ENCODE measurements at regions not wholly inside any gene's neighbourhood (a gene's known extent, or its start where the extent isn't known, plus 50 kb on each side); places are given as distances from the start of the nearest gene placed in this dataset.
"Not testable (repeated sequence)": the region's sequence is repeated elsewhere in the genome, so short reads cannot be mapped to it uniquely, and the experiment has no call there.

GRCh38 chrX:96538104-96538725 lies 146.4 kb upstream of the DIAPH2 start:
- no peak for TF ChIP-seq CTCF (IDR thresholded peaks at IDR 0.05)
- CTCF ChIA-PET = no interaction called here
- POLR2A ChIA-PET = no interaction called here
- ATAC-seq (ENCODE audit: low read depth) = no peak
- no peaks in the 10 kb centered on the region for H3K36me3 Mint-ChIP-seq (ENCODE audit: low read depth)
- no peaks in the 10 kb centered on the region for H3K9me3 Mint-ChIP-seq
- no peak overlapping the region for H3K4me3 Mint-ChIP-seq
- no peaks in the 10 kb centered on the region for H3K4me1 Mint-ChIP-seq
- H3K27ac Mint-ChIP-seq = no peak overlapping the region
- H3K27me3 Mint-ChIP-seq = no peaks in the 10 kb centered on the region
- intact Hi-C loops (cut with micrococcal nuclease) = no loop called here
- no peak for DNase-seq

GRCh38 chrX:96540111-96540631 lies 144.5 kb upstream of the DIAPH2 start:
- ChIA-PET POLR2A (no interaction called here), CTCF (no interaction called here)
- H3K4me3 Mint-ChIP-seq = no peak overlapping the region
- no peak overlapping the region for H3K27ac Mint-ChIP-seq
- no peaks in the 10 kb centered on the region for H3K27me3 Mint-ChIP-seq
- intact Hi-C loops (cut with micrococcal nuclease) = no loop called here
- ATAC-seq (ENCODE audit: low read depth) = no peak
- H3K36me3 Mint-ChIP-seq (ENCODE audit: low read depth) = no peaks in the 10 kb centered on the region
- TF ChIP-seq CTCF (IDR thresholded peaks at IDR 0.05) = no peak
- no peak for DNase-seq
- H3K9me3 Mint-ChIP-seq = no peaks in the 10 kb centered on the region
- H3K4me1 Mint-ChIP-seq = no peaks in the 10 kb centered on the region

DNA sequence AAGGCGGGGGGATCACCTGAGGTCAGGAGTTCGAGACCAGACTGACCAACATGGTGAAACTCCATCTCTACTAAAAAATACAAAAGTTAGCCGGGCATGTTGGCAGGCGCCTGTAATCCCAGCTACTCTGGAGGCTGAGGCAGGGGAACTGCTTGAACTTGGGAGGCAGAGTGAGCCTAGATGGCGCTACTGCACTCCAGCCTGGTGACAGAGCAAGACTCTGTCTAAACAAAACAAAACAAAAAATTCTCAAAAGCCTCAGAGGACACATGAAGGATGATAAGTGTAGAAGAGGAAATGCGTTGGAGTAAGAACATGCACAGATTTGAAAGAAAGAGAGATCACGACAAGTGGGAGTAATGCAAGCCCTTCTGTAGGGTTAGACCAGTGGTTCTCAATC lies 138.4 kb upstream of the DIAPH2 start:
- ATAC-seq (ENCODE audit: low read depth); H3K9me3 Mint-ChIP-seq; H3K27me3 Mint-ChIP-seq; CTCF ChIA-PET; H3K4me3 Mint-ChIP-seq; POLR2A ChIA-PET; intact Hi-C loops (cut with micrococcal nuclease); DNase-seq; H3K36me3 Mint-ChIP-seq (ENCODE audit: low read depth); H3K4me1 Mint-ChIP-seq; H3K27ac Mint-ChIP-seq: not testable (repeated sequence)

DNA sequence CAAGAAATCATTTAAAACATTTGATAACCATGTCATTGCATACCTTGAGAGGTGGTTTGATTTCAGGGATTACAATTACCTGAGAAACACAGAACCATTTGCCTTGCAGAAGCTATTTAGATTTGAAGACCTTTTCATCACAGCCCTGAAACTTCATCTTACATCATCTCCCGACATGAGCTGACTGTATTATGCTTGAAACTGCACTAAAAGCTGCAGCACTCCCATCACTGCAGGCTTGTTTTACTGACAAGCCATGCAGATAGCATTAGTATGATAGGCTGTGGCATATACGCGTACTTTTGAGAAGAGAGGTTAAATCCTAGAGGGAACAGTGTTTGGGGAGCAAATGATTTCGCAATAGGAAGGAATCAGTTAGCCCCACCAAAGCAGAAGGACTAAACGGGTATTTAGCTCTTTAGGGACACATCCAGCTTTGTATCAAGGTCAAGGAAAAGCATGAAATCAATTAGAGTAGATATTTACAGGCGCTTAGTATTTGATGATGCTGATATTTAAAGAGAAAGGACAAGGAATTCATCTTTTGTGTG lies 133.2 kb upstream of the DIAPH2 start:
- intact Hi-C loops (cut with micrococcal nuclease) = no loop called here
- ATAC-seq (ENCODE audit: low read depth) = no peak
- POLR2A ChIA-PET = no interaction called here
- Mint-ChIP-seq H3K36me3 (ENCODE audit: low read depth) (no peaks in the 10 kb centered on the region), H3K4me3 (no peak overlapping the region), H3K27ac (no peak overlapping the region), H3K4me1 (no peaks in the 10 kb centered on the region), H3K27me3 (no peaks in the 10 kb centered on the region), H3K9me3 (no peaks in the 10 kb centered on the region)
- DNase-seq = no peak
- CTCF ChIA-PET = no interaction called here
- no peak for TF ChIP-seq CTCF (IDR thresholded peaks at IDR 0.05)

GRCh38 chrX:96556886-96557285 lies 127.8 kb upstream of the DIAPH2 start:
- no peaks in the 10 kb centered on the region for H3K4me1 Mint-ChIP-seq

DNA sequence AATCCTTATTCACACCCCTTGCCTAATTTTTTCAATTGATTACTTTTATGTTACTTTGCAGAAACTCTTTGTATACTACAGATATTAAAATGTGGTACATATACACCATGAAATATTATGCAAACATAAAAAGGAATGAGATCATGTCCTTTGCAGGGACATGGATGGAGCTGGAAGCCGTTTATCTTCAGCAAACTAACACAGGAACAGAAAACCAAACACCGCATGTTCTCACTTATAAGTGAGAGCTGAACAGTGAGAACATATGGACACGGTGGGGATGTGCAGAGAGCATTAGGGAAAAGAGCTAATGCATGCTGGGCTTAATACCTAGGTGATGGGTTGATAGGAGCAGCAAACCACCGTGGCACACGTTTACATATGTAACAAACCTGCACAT lies 123.5 kb upstream of the DIAPH2 start:
- H3K9me3 Mint-ChIP-seq; ATAC-seq (ENCODE audit: low read depth); DNase-seq; H3K27me3 Mint-ChIP-seq; H3K27ac Mint-ChIP-seq; intact Hi-C loops (cut with micrococcal nuclease); H3K36me3 Mint-ChIP-seq (ENCODE audit: low read depth); H3K4me1 Mint-ChIP-seq; H3K4me3 Mint-ChIP-seq; POLR2A ChIA-PET; CTCF ChIA-PET: not testable (repeated sequence)

More at GRCh38 chrX:96556886-96557285, 127.8 kb upstream of the DIAPH2 start:
- ChIA-PET POLR2A (no interaction called here), CTCF (no interaction called here)
- intact Hi-C loops (cut with micrococcal nuclease) = no loop called here
- ATAC-seq (ENCODE audit: low read depth) (no peak), DNase-seq (no peak)
- no peak overlapping the region for H3K4me3 Mint-ChIP-seq
- H3K9me3 Mint-ChIP-seq = no peaks in the 10 kb centered on the region
- TF ChIP-seq CTCF (IDR thresholded peaks at IDR 0.05) = no peak
- no peaks in the 10 kb centered on the region for H3K27me3 Mint-ChIP-seq
- H3K27ac Mint-ChIP-seq = no peak overlapping the region
- no peaks in the 10 kb centered on the region for H3K36me3 Mint-ChIP-seq (ENCODE audit: low read depth)

All from activated B cell treated with CpG ODN at 0.5 μM for 24 hours (primary cell).